CD14-positive monocyte (primary cell): ENCODE measurements at regions not wholly inside any gene's neighbourhood (a gene's known extent, or its start where the extent isn't known, plus 50 kb on each side); places are given as distances from the start of the nearest gene placed in this dataset.

ENCODE experiments used
- DNase-seq, 3 donors: peaks; one replicate each; pipeline ENCODE4 v3.0.0-alpha.2; 2011 to 2022
- H2AFZ ChIP-seq: 2 replicates; pipeline ENCODE4 v1.6.0; 2012; ENCODE audit warnings: mild to moderate bottlenecking, low read depth, low read length, inconsistent platforms; ENCODE audit not compliant: insufficient read depth, poor library complexity, severe bottlenecking
- H3K27ac ChIP-seq, 2 donors: 1 replicate in 1 of 2; 2 replicates in 1 of 2; pipeline ENCODE4 v1.5.1; 2012 to 2013; ENCODE audit warnings: low read length in 2 of 2, control low read depth in 1 of 2, inconsistent platforms in 1 of 2, low read depth in 1 of 2, mild to moderate bottlenecking in 1 of 2
- H3K27me3 ChIP-seq, 2 donors: one replicate each; pipeline versions ENCODE4 v1.6.0 to v1.6.1; 2011 to 2013; ENCODE audit warnings: low read length in 2 of 2; ENCODE audit not compliant: control insufficient read depth in 2 of 2, insufficient read depth in 2 of 2
- H3K36me3 ChIP-seq, 2 donors: replicated peaks in 1 of 2; 1 replicate in 1 of 2; 2 replicates in 1 of 2; pipeline versions ENCODE4 v1.5.1 to v1.6.1; 2012 to 2013; ENCODE audit warnings: low read length in 2 of 2, control low read depth in 1 of 2, inconsistent platforms in 1 of 2, mild to moderate bottlenecking in 1 of 2; ENCODE audit not compliant: insufficient read depth in 2 of 2, control insufficient read depth in 1 of 2
- H3K4me1 ChIP-seq, 2 donors: 1 replicate in 1 of 2; 2 replicates in 1 of 2; pipeline versions ENCODE4 v1.5.1 to v1.6.1; 2012 to 2013; ENCODE audit warnings: low read length in 2 of 2, control low read depth in 1 of 2, inconsistent platforms in 1 of 2, mild to moderate bottlenecking in 1 of 2, moderate library complexity in 1 of 2; ENCODE audit not compliant: insufficient read depth in 2 of 2, control insufficient read depth in 1 of 2
- H3K4me2 ChIP-seq: replicated peaks from 2 replicates; pipeline ENCODE3; 2012; ENCODE audit warnings: low read length, moderate library complexity, mild to moderate bottlenecking; ENCODE audit not compliant: poor library complexity, severe bottlenecking; ENCODE audit errors: extremely low read depth
- H3K4me3 ChIP-seq, 3 experiments: fragments of 200-600 bp in 1 of 3; sonication (generic) in 1 of 3; replicated peaks in 1 of 3; 1 replicate in 2 of 3; 2 replicates in 1 of 3; pipeline ENCODE4 v1.5.1; 2011 to 2013; ENCODE audit warnings: low read length in 3 of 3, mild to moderate bottlenecking in 3 of 3, control low read depth in 2 of 3, low read depth in 2 of 3, inconsistent platforms in 1 of 3, moderate library complexity in 1 of 3
- H3K79me2 ChIP-seq: 2 replicates; pipeline ENCODE4 v1.6.0; 2012; ENCODE audit warnings: mild to moderate bottlenecking, control low read depth, inconsistent platforms, low read length, moderate library complexity; ENCODE audit not compliant: insufficient read depth
- H3K9ac ChIP-seq: 2 replicates; pipeline ENCODE4 v1.6.0; 2017; ENCODE audit warnings: low read length, mild to moderate bottlenecking; ENCODE audit not compliant: insufficient read depth, poor library complexity, severe bottlenecking
- H3K9me3 ChIP-seq, 2 donors: replicated peaks in 1 of 2; 1 replicate in 1 of 2; 2 replicates in 1 of 2; pipeline versions ENCODE4 v1.5.1 to v1.6.1; 2012 to 2013; ENCODE audit warnings: low read length in 2 of 2, control low read depth in 1 of 2; ENCODE audit not compliant: control insufficient read depth in 1 of 2, insufficient read depth in 1 of 2
- H4K20me1 ChIP-seq: 2 replicates; pipeline ENCODE4 v1.6.0; 2012; ENCODE audit warnings: mild to moderate bottlenecking, low read length, control low read depth, moderate library complexity; ENCODE audit not compliant: insufficient read depth
- H3K27ac Mint-ChIP-seq, 7 donors: one replicate each; pipeline ENCODE4 v1.8.0; 2020; ENCODE audit warnings: mild to moderate bottlenecking in 7 of 7, mixed read lengths in 7 of 7, moderate library complexity in 6 of 7, inconsistent platforms in 2 of 7
- H3K27me3 Mint-ChIP-seq, 3 donors: one replicate each; pipeline ENCODE4 v1.8.0; 2021 to 2022; ENCODE audit warnings: low read depth in 3 of 3, mild to moderate bottlenecking in 3 of 3, mixed read lengths in 3 of 3, moderate library complexity in 3 of 3, inconsistent platforms in 1 of 3
- H3K36me3 Mint-ChIP-seq, 2 donors: one replicate each; pipeline ENCODE4 v1.8.0; 2020; ENCODE audit warnings: mixed read lengths in 2 of 2, inconsistent platforms in 1 of 2, mild to moderate bottlenecking in 1 of 2
- H3K4me1 Mint-ChIP-seq: one replicate; pipeline ENCODE4 v1.8.0; 2020; ENCODE audit warnings: mild to moderate bottlenecking, mixed read lengths
- H3K4me3 Mint-ChIP-seq, 2 donors: one replicate each; pipeline ENCODE4 v1.8.0; 2020; ENCODE audit warnings: mild to moderate bottlenecking in 2 of 2, mixed read lengths in 2 of 2, moderate library complexity in 1 of 2
- H3K9me3 Mint-ChIP-seq, 7 donors: one replicate each; pipeline ENCODE4 v1.8.0; 2020 to 2022; ENCODE audit warnings: mixed read lengths in 7 of 7, mild to moderate bottlenecking in 6 of 7, moderate library complexity in 6 of 7, inconsistent platforms in 2 of 7
- CTCF ChIP-seq: fragments of 200-600 bp; IDR thresholded peaks from one replicate; pipeline ENCODE4 v1.8.0; 2022; ENCODE audit warnings: antibody characterized with exemption, mild to moderate bottlenecking
- WGBS: methylation state at CpG from one replicate; pipeline ENCODE4 v1.1.5; 2013; ENCODE audit warnings: missing lambda C conversion rate; ENCODE audit not compliant: insufficient coverage; 5-methylcytosine and 5-hydroxymethylcytosine counted together
- intact Hi-C, 2 donors: fragments of 100-400 bp; cut with micrococcal nuclease; formaldehyde crosslinking; loops; one replicate each; pipeline versions ENCODE4 v1.15.0 to v1.15.1; 2023

- WGBS = 93% methylated on average over 4 of the region's 4 CpGs
- TF ChIP-seq CTCF = no peak
- no peak overlapping the region for H2AFZ ChIP-seq
These were observed 771.4 kb downstream of the BRD1 start for GRCh38 chr22:49056301-49056700.

GRCh38 chr22:49055406-49055805, 772.3 kb downstream of the BRD1 start:
- intact Hi-C loops = no loop called here
- 86% methylated on average over 5 of the region's 6 CpGs for whole genome bisulfite sequencing
- Mint-ChIP-seq H3K4me3 (no peak overlapping the region), H3K27me3 (peaks cover 3 to 4% (median 3%) of the 10 kb centered on the region in 3 donors), H3K36me3 (no peaks in the 10 kb centered on the region), H3K9me3 (no peaks in the 10 kb centered on the region), H3K27ac (no peak overlapping the region), H3K4me1 (no peaks in the 10 kb centered on the region)
- DNase-seq = no peak
- no peaks in the 10 kb centered on the region for H4K20me1 ChIP-seq
- no peak overlapping the region for H3K4me2 ChIP-seq
- no peak overlapping the region for H2AFZ ChIP-seq
- no peaks in the 10 kb centered on the region for H3K27me3 ChIP-seq
- no peaks in the 10 kb centered on the region for H3K4me1 ChIP-seq
- H3K9me3 ChIP-seq = no peaks in the 10 kb centered on the region
- no peaks in the 10 kb centered on the region for H3K79me2 ChIP-seq
- H3K27ac ChIP-seq = no peak overlapping the region
- H3K9ac ChIP-seq = no peak overlapping the region
- H3K4me3 ChIP-seq = no peak overlapping the region
- TF ChIP-seq CTCF = no peak
- no peaks in the 10 kb centered on the region for H3K36me3 ChIP-seq

More at GRCh38 chr22:49056301-49056700, 771.4 kb downstream of the BRD1 start:
- no peak for DNase-seq
- H3K4me3 ChIP-seq = no peak overlapping the region
- H3K36me3 Mint-ChIP-seq = no peaks in the 10 kb centered on the region
- no peaks in the 10 kb centered on the region for H3K4me1 Mint-ChIP-seq
- no peaks in the 10 kb centered on the region for H3K4me1 ChIP-seq
- H3K9ac ChIP-seq = no peak overlapping the region
- no peak overlapping the region for H3K27ac Mint-ChIP-seq
- no peaks in the 10 kb centered on the region for H3K9me3 ChIP-seq
- H3K36me3 ChIP-seq = no peaks in the 10 kb centered on the region
- H3K4me2 ChIP-seq = no peak overlapping the region
- H3K9me3 Mint-ChIP-seq = no peaks in the 10 kb centered on the region
- no peak overlapping the region for H3K27ac ChIP-seq
- H3K4me3 Mint-ChIP-seq = no peak overlapping the region
- H3K27me3 ChIP-seq = no peaks in the 10 kb centered on the region
- H3K27me3 Mint-ChIP-seq = peaks cover 3 to 5% (median 3%) of the 10 kb centered on the region in 3 donors
- no peaks in the 10 kb centered on the region for H4K20me1 ChIP-seq
- intact Hi-C loops = no loop called here
- no peaks in the 10 kb centered on the region for H3K79me2 ChIP-seq
